Adrenal gland (tissue), 5 donors: ENCODE measurements at regions not wholly inside any gene's neighbourhood (a gene's known extent, or its start where the extent isn't known, plus 50 kb on each side); places are given as distances from the start of the nearest gene placed in this dataset.

Experiments
- CTCF ChIP-seq, 6 experiments: fragments of 450-650 bp in 4 of 6; fragments of 200-600 bp in 2 of 6; sonication (generic) in 1 of 6; IDR thresholded peaks; 1 replicate in 5 of 6; 2 replicates in 1 of 6; pipeline versions ENCODE4 v1.5.1 to v1.8.0; 2016 to 2021; ENCODE audit warnings: antibody characterized with exemption in 6 of 6, mild to moderate bottlenecking in 2 of 6, moderate library complexity in 1 of 6
- POLR2A ChIP-seq, 2 donors: fragments of 450-650 bp; IDR thresholded peaks; one replicate each; pipeline ENCODE4 v1.6.1; 2017; ENCODE audit warnings: antibody characterized with exemption in 2 of 2, mild to moderate bottlenecking in 2 of 2, moderate library complexity in 1 of 2
- donor health status: DM: no; HTN: no; CAD: no.

GRCh38 chr5:155193483-155194107 is 180.0 kb downstream of the KIF4B start:
- no peak for TF ChIP-seq CTCF (IDR thresholded peaks at IDR 0.05)
- TF ChIP-seq POLR2A (IDR thresholded peaks at IDR 0.05) = no peak
